ENCODE measurements at regions not wholly inside any gene's neighbourhood (a gene's known extent, or its start where the extent isn't known, plus 50 kb on each side); places are given as distances from the start of the nearest gene placed in this dataset.

GRCh38 chr3:22360164-22360563, 609.2 kb upstream of the ZNF385D start:
- in situ Hi-C loops (cut with MboI; ENCODE audit: low pct_ligation_motif_present in 1 of 4, low pct_unique_long_range_greater_than_20kb in 1 of 4, low sequenced_read_pairs in 3 of 4) (no loop called here), intact Hi-C loops (cut with DNase I; ENCODE audit: low total_unique reads) (no loop called here)
- WGBS, 2 donors (ENCODE audit: low coverage in 1 of 2) = 66 to 72% methylated on average over 6 of the region's 6 CpGs
- no peak overlapping the region for H3K27ac ChIP-seq
- no peak overlapping the region for H3K4me3 ChIP-seq
- H3K36me3 ChIP-seq = no peaks in the 10 kb centered on the region
- no peaks in the 10 kb centered on the region for H3K4me1 ChIP-seq
- TF ChIP-seq EP300 (IDR thresholded peaks at IDR 0.05; ENCODE audit: low read depth) (no peak), POLR2AphosphoS5 (IDR thresholded peaks at IDR 0.05) (no peak), POLR2A (IDR thresholded peaks at IDR 0.05) (no peak), CTCF (IDR thresholded peaks at IDR 0.05) (no peak)
- no peaks in the 10 kb centered on the region for H3K27me3 ChIP-seq
- no peaks in the 10 kb centered on the region for H3K9me3 ChIP-seq
- no peak for DNase-seq

- in situ Hi-C loops (cut with MboI; ENCODE audit: low pct_ligation_motif_present in 1 of 4, low pct_unique_long_range_greater_than_20kb in 1 of 4, low sequenced_read_pairs in 3 of 4) (no loop called here), intact Hi-C loops (cut with DNase I; ENCODE audit: low total_unique reads) (no loop called here)
- 54 to 62% methylated on average over 2 of the region's 2 CpGs for WGBS, 2 donors (ENCODE audit: low coverage in 1 of 2)
- DNase-seq = no peak
- H3K36me3 ChIP-seq = no peaks in the 10 kb centered on the region
- no peak overlapping the region for H3K4me3 ChIP-seq
- no peaks in the 10 kb centered on the region for H3K9me3 ChIP-seq
- no peak for TF ChIP-seq EP300 (IDR thresholded peaks at IDR 0.05; ENCODE audit: low read depth)
- TF ChIP-seq POLR2A (IDR thresholded peaks at IDR 0.05) = no peak
- no peak for TF ChIP-seq CTCF (IDR thresholded peaks at IDR 0.05)
- TF ChIP-seq POLR2AphosphoS5 (IDR thresholded peaks at IDR 0.05) = no peak
- H3K27ac ChIP-seq = no peak overlapping the region
- H3K27me3 ChIP-seq = no peaks in the 10 kb centered on the region
- H3K4me1 ChIP-seq = no peaks in the 10 kb centered on the region
Observed at GRCh38 chr3:22360970-22361369, 610.0 kb upstream of the ZNF385D start.

- no peak overlapping the region for H3K27ac ChIP-seq
- no peak for TF ChIP-seq POLR2A (IDR thresholded peaks at IDR 0.05)
- no peak for TF ChIP-seq POLR2AphosphoS5 (IDR thresholded peaks at IDR 0.05)
- TF ChIP-seq EP300 (IDR thresholded peaks at IDR 0.05; ENCODE audit: low read depth) = no peak
- no peak for TF ChIP-seq CTCF (IDR thresholded peaks at IDR 0.05)
Observed at GRCh38 chr3:22361521-22361920, 610.5 kb upstream of the ZNF385D start.

GRCh38 chr3:22364851-22365250, 613.8 kb upstream of the ZNF385D start:
- DNase-seq = no peak

More at GRCh38 chr3:22361521-22361920, 610.5 kb upstream of the ZNF385D start:
- no peak for DNase-seq
- Histone ChIP-seq H3K27me3 (no peaks in the 10 kb centered on the region), H3K36me3 (no peaks in the 10 kb centered on the region), H3K9me3 (no peaks in the 10 kb centered on the region), H3K4me1 (no peaks in the 10 kb centered on the region), H3K4me3 (no peak overlapping the region)
- 29 to 36% methylated on average over 1 of the region's 1 CpG for WGBS, 2 donors (ENCODE audit: low coverage in 1 of 2)
- intact Hi-C loops (cut with DNase I; ENCODE audit: low total_unique reads) (no loop called here), in situ Hi-C loops (cut with MboI; ENCODE audit: low pct_ligation_motif_present in 1 of 4, low pct_unique_long_range_greater_than_20kb in 1 of 4, low sequenced_read_pairs in 3 of 4) (no loop called here)

More at GRCh38 chr3:22364851-22365250, 613.8 kb upstream of the ZNF385D start:
- 92 to 93% methylated on average over 1 of the region's 1 CpG for WGBS, 2 donors (ENCODE audit: low coverage in 1 of 2)
- Histone ChIP-seq H3K9me3 (no peaks in the 10 kb centered on the region), H3K27ac (no peak overlapping the region), H3K4me3 (no peak overlapping the region), H3K36me3 (no peaks in the 10 kb centered on the region), H3K4me1 (no peaks in the 10 kb centered on the region), H3K27me3 (no peaks in the 10 kb centered on the region)
- intact Hi-C loops (cut with DNase I; ENCODE audit: low total_unique reads) = no loop called here
- TF ChIP-seq POLR2A (IDR thresholded peaks at IDR 0.05) (no peak), CTCF (IDR thresholded peaks at IDR 0.05) (no peak), POLR2AphosphoS5 (IDR thresholded peaks at IDR 0.05) (no peak), EP300 (IDR thresholded peaks at IDR 0.05; ENCODE audit: low read depth) (no peak)
- in situ Hi-C loops (cut with MboI; ENCODE audit: low pct_ligation_motif_present in 1 of 4, low pct_unique_long_range_greater_than_20kb in 1 of 4, low sequenced_read_pairs in 3 of 4) = no loop called here
